Endothelial cell of umbilical vein (primary cell): ENCODE measurements at regions not wholly inside any gene's neighbourhood (a gene's known extent, or its start where the extent isn't known, plus 50 kb on each side); places are given as distances from the start of the nearest gene placed in this dataset.

ENCODE experiments used
- BruUV-seq: library from RNA; stranded (reverse); fragments of 400-500 nt; replicated peaks from 2 replicates; lab custom pipeline; 2021; lab: Mats Ljungman, UMichigan
- CTCF ChIA-PET: fragments of 300-600, 350-600 bp; sonication (Branson Sonifier 250); formaldehyde crosslinking; loops from one replicate; lab custom pipeline; 2021; ENCODE audit warnings: antibody characterized with exemption, inconsistent platforms; lab: Charles Lee
- POLR2A ChIA-PET: fragments of 300-600, 350-600 bp; sonication (Branson Sonifier 250); formaldehyde crosslinking; loops from one replicate; lab custom pipeline; 2021; ENCODE audit warnings: antibody characterized with exemption, inconsistent platforms; lab: Charles Lee
- DNase-seq: peaks from one replicate; pipeline ENCODE4 v3.0.0-alpha.2; 2011; ENCODE audit warnings: low read depth, low spot score
- FAIRE-seq: peaks from 2 replicates; lab custom pipeline; 2011; peaks lifted over from hg19 to GRCh38; lab: Jason Lieb, UNC
- H2AFZ ChIP-seq: 2 replicates; pipeline ENCODE4 v1.6.0; 2012; ENCODE audit warnings: low read depth, low read length, control low read depth, inconsistent platforms
- H3K27ac ChIP-seq: 2 replicates; pipeline ENCODE4 v1.5.1; 2011; ENCODE audit warnings: low read depth, mild to moderate bottlenecking, control low read depth, low read length, moderate library complexity; ENCODE audit not compliant: insufficient read depth
- H3K27me3 ChIP-seq, 2 experiments: 2 replicates each; pipeline versions ENCODE4 v1.6.0 to v1.6.1; 2011; ENCODE audit warnings: low read length in 2 of 2, mixed read lengths in 1 of 2; ENCODE audit not compliant: control insufficient read depth in 2 of 2, insufficient read depth in 2 of 2
- H3K36me3 ChIP-seq, 2 experiments: 2 replicates in 1 of 2; 3 replicates in 1 of 2; pipeline ENCODE4 v1.5.1; 2011; ENCODE audit warnings: low read length in 2 of 2, mild to moderate bottlenecking in 1 of 2, moderate library complexity in 1 of 2; ENCODE audit not compliant: control insufficient read depth in 2 of 2, insufficient read depth in 2 of 2; ENCODE audit errors: extremely low read depth in 1 of 2
- H3K4me1 ChIP-seq: 3 replicates; pipeline ENCODE4 v1.5.1; 2011; ENCODE audit warnings: mild to moderate bottlenecking, low read length; ENCODE audit not compliant: control insufficient read depth, insufficient read depth; ENCODE audit errors: extremely low read depth
- H3K4me2 ChIP-seq: 2 replicates; pipeline ENCODE4 v1.6.1; 2011; ENCODE audit warnings: low read length, control low read depth, mixed read lengths; ENCODE audit not compliant: insufficient read depth
- H3K4me3 ChIP-seq, 3 experiments: fragments of 200-600 bp in 1 of 3; sonication (generic), shearing (Covaris generic) in 1 of 3; replicated peaks in 1 of 3; 2 replicates each; pipeline ENCODE4 v1.5.1; 2011 to 2016; ENCODE audit warnings: control low read depth in 3 of 3, low read length in 3 of 3, mild to moderate bottlenecking in 2 of 3, inconsistent platforms in 1 of 3, low read depth in 1 of 3, moderate library complexity in 1 of 3; ENCODE audit not compliant: insufficient read depth in 1 of 3
- H3K79me2 ChIP-seq: 2 replicates; pipeline ENCODE4 v1.6.0; 2012; ENCODE audit warnings: low read length, inconsistent platforms; ENCODE audit not compliant: control insufficient read depth, insufficient read depth
- H3K9ac ChIP-seq: replicated peaks from 2 replicates; pipeline ENCODE3; 2011; ENCODE audit warnings: low read length, control low read depth; ENCODE audit not compliant: insufficient read depth; ENCODE audit errors: extremely low read depth
- H3K9me1 ChIP-seq: replicated peaks from 3 replicates; pipeline ENCODE4 v1.6.0; 2011; ENCODE audit warnings: mild to moderate bottlenecking, low read length; ENCODE audit not compliant: control insufficient read depth, insufficient read depth; ENCODE audit errors: extremely low read depth
- H3K9me3 ChIP-seq: replicated peaks from 2 replicates; pipeline ENCODE4 v1.5.1; 2012; ENCODE audit warnings: low read length, inconsistent platforms; ENCODE audit not compliant: control insufficient read depth, insufficient read depth
- H4K20me1 ChIP-seq: replicated peaks from 2 replicates; pipeline ENCODE3; 2011; ENCODE audit warnings: mild to moderate bottlenecking, low read length; ENCODE audit not compliant: control insufficient read depth, insufficient read depth; ENCODE audit errors: extremely low read depth
- CTCF ChIP-seq, 2 donors: IDR thresholded peaks; 1 replicate in 1 of 2; 2 replicates in 1 of 2; pipeline ENCODE4 v1.5.1; 2011; ENCODE audit warnings: low read length in 2 of 2, mild to moderate bottlenecking in 2 of 2, moderate library complexity in 2 of 2, control low read depth in 1 of 2, inconsistent platforms in 1 of 2, low read depth in 1 of 2; ENCODE audit not compliant: insufficient read depth in 1 of 2; ENCODE audit errors: extremely low read depth in 1 of 2
- EZH2 ChIP-seq: IDR thresholded peaks from 2 replicates; pipeline ENCODE4 v1.6.1; 2012; ENCODE audit warnings: borderline replicate concordance, low read depth, mild to moderate bottlenecking, moderate library complexity, low read length, inconsistent platforms; ENCODE audit not compliant: severe bottlenecking
- FOS ChIP-seq: IDR thresholded peaks from 2 replicates; pipeline ENCODE4 v1.6.1; 2011; ENCODE audit warnings: mild to moderate bottlenecking, low read length, moderate library complexity, borderline replicate concordance; ENCODE audit not compliant: insufficient read depth
- GATA2 ChIP-seq: IDR thresholded peaks from 2 replicates; pipeline ENCODE4 v1.7.0; 2011; ENCODE audit warnings: low read depth, mild to moderate bottlenecking, moderate library complexity, mixed read lengths, low read length; ENCODE audit not compliant: insufficient read length, insufficient read depth
- JUN ChIP-seq: IDR thresholded peaks from 2 replicates; pipeline ENCODE4 v1.6.1; 2011; ENCODE audit warnings: borderline replicate concordance, low read depth; ENCODE audit not compliant: insufficient read length, insufficient read depth
- MAX ChIP-seq: IDR thresholded peaks from 2 replicates; pipeline ENCODE4 v1.6.1; 2011; ENCODE audit not compliant: insufficient read depth, insufficient read length
- MYC ChIP-seq: IDR thresholded peaks from one replicate; pipeline ENCODE4 v1.6.1; 2011; ENCODE audit warnings: mild to moderate bottlenecking, low read depth, low read length
- POLR2A ChIP-seq: IDR thresholded peaks from 2 replicates; pipeline ENCODE4 v1.6.1; 2012; ENCODE audit warnings: low read depth, mild to moderate bottlenecking, control low read depth, low read length
- POLR2AphosphoS5 ChIP-seq: IDR thresholded peaks from 2 replicates; pipeline ENCODE4 v1.6.1; 2012; ENCODE audit warnings: low read depth, mild to moderate bottlenecking, control low read depth, low read length, moderate library complexity; ENCODE audit not compliant: insufficient read depth
- dilution Hi-C: fragments of 300-500 bp; cut with MboI; formaldehyde crosslinking; loops from one replicate; pipeline ENCODE4 v1.15.0; 2019; ENCODE audit warnings: low sequenced_read_pairs; ENCODE audit not compliant: extremely low pct_ligation_motif_present
- intact Hi-C: fragments of 100-400 bp; cut with micrococcal nuclease; formaldehyde crosslinking; loops from one replicate; pipeline ENCODE4 v1.10.0; 2022

GRCh38 chr22:49550766-49551362, 276.8 kb downstream of the BRD1 start:
- no peak overlapping the region for H3K4me3 ChIP-seq
- no peak for DNase-seq
- ChIA-PET POLR2A (no interaction called here), CTCF (no interaction called here)
- H3K36me3 ChIP-seq, result no peaks in the 10 kb centered on the region
- H2AFZ ChIP-seq, result no peak overlapping the region
- peaks cover 5% of the 10 kb centered on the region for H3K9me3 ChIP-seq
- intact Hi-C loops, result no loop called here
- no peak for TF ChIP-seq FOS
- no peak for TF ChIP-seq MAX
- no peak for TF ChIP-seq POLR2A
- TF ChIP-seq JUN, result no peak
- no peak for TF ChIP-seq GATA2
- TF ChIP-seq EZH2, result no peak
- TF ChIP-seq MYC, result no peak
- TF ChIP-seq CTCF (IDR thresholded peaks at IDR 0.05; ENCODE audit: extremely low read depth in 1 of 2, insufficient read depth in 1 of 2, low read depth in 1 of 2, low read length in 2 of 2), result no peak
- no peak for TF ChIP-seq POLR2AphosphoS5
- FAIRE-seq, result no peak
- no TSS peak for BruUV-seq
- H3K79me2 ChIP-seq, result no peaks in the 10 kb centered on the region
- no peaks in the 10 kb centered on the region for H3K4me1 ChIP-seq
- dilution Hi-C loops, result no loop called here
- H3K27me3 ChIP-seq, result no peaks in the 10 kb centered on the region
- no peak overlapping the region for H3K4me2 ChIP-seq
- H3K27ac ChIP-seq, result no peak overlapping the region
- no peaks in the 10 kb centered on the region for H4K20me1 ChIP-seq
- H3K9me1 ChIP-seq, result no peaks in the 10 kb centered on the region
- H3K9ac ChIP-seq, result no peak overlapping the region
